ENCODE measurements at regions not wholly inside any gene's neighbourhood (a gene's known extent, or its start where the extent isn't known, plus 50 kb on each side); places are given as distances from the start of the nearest gene placed in this dataset.

DNA sequence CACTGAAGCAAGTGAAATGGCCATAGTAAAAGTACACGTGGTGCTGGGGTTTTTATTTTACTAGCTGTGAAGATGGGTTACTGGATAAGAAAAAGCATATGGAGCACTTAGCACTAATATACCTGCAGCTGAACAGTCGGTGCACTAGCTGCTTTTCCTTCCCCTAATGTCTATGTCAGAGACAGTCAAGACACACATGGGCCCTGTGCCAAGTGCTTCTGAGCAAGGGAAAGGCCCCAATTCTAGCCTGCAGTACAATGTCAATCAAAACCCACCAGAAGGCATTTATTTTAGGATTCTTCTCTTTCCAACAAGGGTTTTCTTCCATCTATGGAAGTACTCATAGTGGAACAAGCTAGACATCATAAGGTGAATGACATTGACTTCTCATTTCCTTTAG, 716.7 kb downstream of the CCSER2 start:
- TF ChIP-seq, protein P1, sequence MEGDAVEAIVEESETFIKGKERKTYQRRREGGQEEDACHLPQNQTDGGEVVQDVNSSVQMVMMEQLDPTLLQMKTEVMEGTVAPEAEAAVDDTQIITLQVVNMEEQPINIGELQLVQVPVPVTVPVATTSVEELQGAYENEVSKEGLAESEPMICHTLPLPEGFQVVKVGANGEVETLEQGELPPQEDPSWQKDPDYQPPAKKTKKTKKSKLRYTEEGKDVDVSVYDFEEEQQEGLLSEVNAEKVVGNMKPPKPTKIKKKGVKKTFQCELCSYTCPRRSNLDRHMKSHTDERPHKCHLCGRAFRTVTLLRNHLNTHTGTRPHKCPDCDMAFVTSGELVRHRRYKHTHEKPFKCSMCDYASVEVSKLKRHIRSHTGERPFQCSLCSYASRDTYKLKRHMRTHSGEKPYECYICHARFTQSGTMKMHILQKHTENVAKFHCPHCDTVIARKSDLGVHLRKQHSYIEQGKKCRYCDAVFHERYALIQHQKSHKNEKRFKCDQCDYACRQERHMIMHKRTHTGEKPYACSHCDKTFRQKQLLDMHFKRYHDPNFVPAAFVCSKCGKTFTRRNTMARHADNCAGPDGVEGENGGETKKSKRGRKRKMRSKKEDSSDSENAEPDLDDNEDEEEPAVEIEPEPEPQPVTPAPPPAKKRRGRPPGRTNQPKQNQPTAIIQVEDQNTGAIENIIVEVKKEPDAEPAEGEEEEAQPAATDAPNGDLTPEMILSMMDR (IDR thresholded peaks at IDR 0.05; ENCODE audit: poor library complexity) = no peak
- no peak for TF ChIP-seq EZH2 (IDR thresholded peaks at IDR 0.05; ENCODE audit: borderline replicate concordance)
- no peaks in the 10 kb centered on the region for H3K9me3 ChIP-seq (ENCODE audit: low read depth)

DNA sequence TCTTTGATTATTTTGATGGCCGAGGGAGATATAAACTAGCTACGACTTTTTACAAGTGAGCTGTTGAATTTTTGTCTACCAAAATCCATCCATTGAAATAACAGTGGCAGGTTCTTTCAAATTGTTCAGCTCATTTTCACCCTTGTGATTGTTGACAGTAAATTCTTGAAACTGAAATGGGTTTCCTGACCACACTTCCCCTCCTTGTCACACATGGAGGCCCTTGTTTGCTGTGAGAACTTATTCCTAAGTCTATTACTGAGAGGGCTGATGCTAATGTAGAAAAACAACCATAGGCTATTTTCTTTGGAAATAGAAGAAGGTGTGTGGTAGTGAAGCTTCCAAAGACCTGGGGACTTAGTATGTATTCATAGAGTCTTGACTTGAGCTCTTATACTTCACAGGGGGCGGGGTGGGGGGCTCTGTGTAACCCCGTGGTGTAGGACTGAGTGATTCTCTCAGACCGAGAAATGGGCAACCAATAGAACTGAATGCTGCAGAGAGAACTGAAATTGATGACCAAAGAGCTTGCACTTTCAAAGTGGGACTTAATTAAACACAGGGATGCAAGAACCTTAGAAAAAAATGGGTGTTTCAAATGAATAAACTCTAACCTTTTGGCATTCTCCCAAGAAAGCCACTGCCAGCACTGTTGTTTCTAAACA, 718.9 kb downstream of the CCSER2 start:
- no peak for DNase-seq (ENCODE audit: low spot score)
- Histone ChIP-seq H3K4me2 (no peak overlapping the region), H3K4me3 (no peak overlapping the region), H3K27ac (no peak overlapping the region), H3K27me3 (no peaks in the 10 kb centered on the region), H3K4me1 (ENCODE audit: insufficient read depth) (no peaks in the 10 kb centered on the region), H3K79me2 (no peaks in the 10 kb centered on the region), H3K9me2 (replicated peaks; ENCODE audit: insufficient read depth) (no peaks in the 10 kb centered on the region), H3K9me3 (ENCODE audit: low read depth) (no peaks in the 10 kb centered on the region), H2AFZ (no peak overlapping the region), H4K20me1 (ENCODE audit: insufficient read depth, poor library complexity, severe bottlenecking) (no peaks in the 10 kb centered on the region), H3K36me3 (replicated peaks; ENCODE audit: insufficient read depth, low read depth) (no peaks in the 10 kb centered on the region)
- TF ChIP-seq EZH2 (IDR thresholded peaks at IDR 0.05; ENCODE audit: borderline replicate concordance) = no peak
- 86% methylated on average over 5 of the region's 5 CpGs for WGBS (ENCODE audit: low lambda C conversion rate, missing lambda C conversion rate)

More for the DNA sequence above, 716.7 kb downstream of the CCSER2 start:
- Histone ChIP-seq H2AFZ (no peak overlapping the region), H3K9me2 (replicated peaks; ENCODE audit: insufficient read depth) (no peaks in the 10 kb centered on the region), H4K20me1 (ENCODE audit: insufficient read depth, poor library complexity, severe bottlenecking) (no peaks in the 10 kb centered on the region), H3K4me2 (no peak overlapping the region), H3K27ac (no peak overlapping the region), H3K4me3 (no peak overlapping the region), H3K4me1 (ENCODE audit: insufficient read depth) (no peaks in the 10 kb centered on the region), H3K27me3 (no peaks in the 10 kb centered on the region), H3K79me2 (no peaks in the 10 kb centered on the region), H3K36me3 (replicated peaks; ENCODE audit: insufficient read depth, low read depth) (no peaks in the 10 kb centered on the region)
- no peak for DNase-seq (ENCODE audit: low spot score)
- WGBS (ENCODE audit: low lambda C conversion rate, missing lambda C conversion rate) = 66% methylated on average over 2 of the region's 2 CpGs

DNA sequence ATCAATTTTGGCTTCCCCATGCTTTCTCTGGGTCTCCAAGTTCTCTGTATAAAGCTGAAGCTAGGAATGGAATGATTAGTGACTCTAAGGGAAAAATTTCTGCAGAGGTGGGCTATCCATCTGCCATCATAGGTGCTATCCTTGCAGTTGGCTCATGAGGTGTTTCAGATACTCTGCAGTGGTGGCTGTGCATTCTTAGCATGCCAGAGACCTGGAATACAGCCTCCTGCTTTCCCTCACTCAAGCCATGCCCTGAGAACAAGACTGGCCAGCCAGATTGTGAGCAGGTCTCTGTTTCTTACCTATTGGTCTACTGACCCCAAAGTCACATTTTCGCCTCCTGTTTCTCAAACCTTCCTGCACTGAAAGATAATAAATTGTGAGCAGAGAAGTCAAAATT, 719.6 kb downstream of the CCSER2 start:
- Histone ChIP-seq H3K4me1 (ENCODE audit: insufficient read depth) (no peaks in the 10 kb centered on the region), H3K9me3 (ENCODE audit: low read depth) (no peaks in the 10 kb centered on the region), H3K9me2 (replicated peaks; ENCODE audit: insufficient read depth) (no peaks in the 10 kb centered on the region), H3K27ac (no peak overlapping the region), H3K4me2 (no peak overlapping the region), H3K36me3 (replicated peaks; ENCODE audit: insufficient read depth, low read depth) (no peaks in the 10 kb centered on the region), H3K27me3 (no peaks in the 10 kb centered on the region), H3K79me2 (no peaks in the 10 kb centered on the region), H2AFZ (no peak overlapping the region), H4K20me1 (ENCODE audit: insufficient read depth, poor library complexity, severe bottlenecking) (no peaks in the 10 kb centered on the region), H3K4me3 (no peak overlapping the region)
- 62% methylated on average over 1 of the region's 1 CpG for WGBS (ENCODE audit: low lambda C conversion rate, missing lambda C conversion rate)
- TF ChIP-seq EZH2phosphoT487 (IDR thresholded peaks at IDR 0.05; ENCODE audit: low read depth, severe bottlenecking, unreplicated experiment) (no peak), EZH2 (IDR thresholded peaks at IDR 0.05; ENCODE audit: borderline replicate concordance) (no peak)
- TF ChIP-seq, protein P1 (IDR thresholded peaks at IDR 0.05; ENCODE audit: poor library complexity) = no peak
- no peak for DNase-seq (ENCODE audit: low spot score)

DNA sequence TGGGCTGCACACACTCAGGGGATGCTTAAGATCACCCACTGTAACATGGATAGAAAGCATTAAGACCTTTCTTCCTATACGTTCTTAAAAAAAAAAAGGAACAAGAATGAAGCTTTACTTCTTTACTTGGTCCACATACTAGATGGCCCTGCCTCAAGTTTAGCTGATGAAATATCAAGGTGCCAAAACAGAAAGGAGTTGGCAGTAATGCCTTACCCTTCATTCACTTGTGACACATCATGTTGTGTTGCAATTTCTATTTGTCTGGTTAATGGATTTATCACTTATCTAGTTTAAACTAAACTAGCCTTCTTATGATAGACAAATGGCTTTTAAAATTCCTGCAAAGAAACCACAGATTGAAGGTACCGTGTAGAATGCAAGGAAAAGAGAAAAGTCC, 720.3 kb downstream of the CCSER2 start:
- TF ChIP-seq EZH2 (IDR thresholded peaks at IDR 0.05; ENCODE audit: borderline replicate concordance) (no peak), EZH2phosphoT487 (IDR thresholded peaks at IDR 0.05; ENCODE audit: low read depth, severe bottlenecking, unreplicated experiment) (no peak)
- TF ChIP-seq, protein P1 (IDR thresholded peaks at IDR 0.05; ENCODE audit: poor library complexity) = no peak
- Histone ChIP-seq H3K4me1 (ENCODE audit: insufficient read depth) (no peaks in the 10 kb centered on the region), H3K4me3 (no peak overlapping the region), H3K9me3 (ENCODE audit: low read depth) (no peaks in the 10 kb centered on the region), H3K27ac (no peak overlapping the region), H3K9me2 (replicated peaks; ENCODE audit: insufficient read depth) (no peaks in the 10 kb centered on the region), H3K36me3 (replicated peaks; ENCODE audit: insufficient read depth, low read depth) (no peaks in the 10 kb centered on the region), H2AFZ (no peak overlapping the region), H3K79me2 (no peaks in the 10 kb centered on the region), H3K27me3 (no peaks in the 10 kb centered on the region), H3K4me2 (no peak overlapping the region), H4K20me1 (ENCODE audit: insufficient read depth, poor library complexity, severe bottlenecking) (no peaks in the 10 kb centered on the region)
- no peak for DNase-seq (ENCODE audit: low spot score)
- 79% methylated on average over 2 of the region's 2 CpGs for WGBS (ENCODE audit: low lambda C conversion rate, missing lambda C conversion rate)
